HFFc6 (cell line): ENCODE measurements at regions not wholly inside any gene's neighbourhood (a gene's known extent, or its start where the extent isn't known, plus 50 kb on each side); places are given as distances from the start of the nearest gene placed in this dataset.

Experiments used
- DNase-seq: peaks from one replicate; pipeline ENCODE4 v3.0.0-alpha.2; 2018
- H3K27ac Mint-ChIP-seq: 2 replicates; pipeline ENCODE4 v1.8.0; 2020; ENCODE audit warnings: mild to moderate bottlenecking, mixed read lengths
- H3K27me3 Mint-ChIP-seq: 2 replicates; pipeline ENCODE4 v1.8.0; 2021; ENCODE audit warnings: mild to moderate bottlenecking, moderate library complexity, mixed read lengths; ENCODE audit not compliant: insufficient read depth
- H3K36me3 Mint-ChIP-seq: 2 replicates; pipeline ENCODE4 v1.8.0; 2021; ENCODE audit warnings: low read depth, mixed read lengths
- H3K4me1 Mint-ChIP-seq: 2 replicates; pipeline ENCODE4 v1.8.0; 2020; ENCODE audit warnings: low read depth, mixed read lengths
- H3K4me3 Mint-ChIP-seq: 2 replicates; pipeline ENCODE4 v1.8.0; 2020; ENCODE audit warnings: mild to moderate bottlenecking, moderate library complexity, mixed read lengths
- H3K9me3 Mint-ChIP-seq: 2 replicates; pipeline ENCODE4 v1.8.0; 2020; ENCODE audit warnings: mild to moderate bottlenecking, mixed read lengths
- TF ChIP-seq, protein P1 (sequence below): fragments of 200-600 bp; sonication (generic); IDR thresholded peaks from 2 replicates; pipeline ENCODE4 v1.5.0; 2021; ENCODE audit warnings: antibody characterized with exemption, mild to moderate bottlenecking

DNA sequence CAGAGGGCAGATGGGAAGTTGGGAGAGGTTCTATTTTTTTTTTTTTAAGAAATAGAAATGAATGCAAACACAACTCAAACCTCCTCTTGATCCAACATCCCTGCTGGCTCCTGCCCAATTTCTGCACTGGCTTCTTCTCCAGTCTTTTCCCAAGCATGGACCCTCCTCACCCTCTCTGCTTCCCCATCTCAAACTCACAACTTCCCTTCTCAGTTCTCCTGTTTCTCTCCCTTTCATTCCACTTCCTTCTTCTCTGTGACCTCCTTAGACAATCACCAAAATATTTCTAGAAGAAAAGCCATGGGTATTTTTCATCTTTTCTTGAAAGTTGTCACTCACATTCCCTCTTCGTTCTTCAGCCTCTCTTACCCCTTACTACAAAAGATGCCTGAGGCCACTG is 85.2 kb upstream of the VPREB1 start:
- Mint-ChIP-seq H3K4me3 (no peak overlapping the region), H3K36me3 (no peaks in the 10 kb centered on the region), H3K27ac (no peak overlapping the region), H3K27me3 (peaks cover 20% of the 10 kb centered on the region), H3K9me3 (no peaks in the 10 kb centered on the region), H3K4me1 (no peaks in the 10 kb centered on the region)
- DNase-seq = no peak
- TF ChIP-seq, protein P1, sequence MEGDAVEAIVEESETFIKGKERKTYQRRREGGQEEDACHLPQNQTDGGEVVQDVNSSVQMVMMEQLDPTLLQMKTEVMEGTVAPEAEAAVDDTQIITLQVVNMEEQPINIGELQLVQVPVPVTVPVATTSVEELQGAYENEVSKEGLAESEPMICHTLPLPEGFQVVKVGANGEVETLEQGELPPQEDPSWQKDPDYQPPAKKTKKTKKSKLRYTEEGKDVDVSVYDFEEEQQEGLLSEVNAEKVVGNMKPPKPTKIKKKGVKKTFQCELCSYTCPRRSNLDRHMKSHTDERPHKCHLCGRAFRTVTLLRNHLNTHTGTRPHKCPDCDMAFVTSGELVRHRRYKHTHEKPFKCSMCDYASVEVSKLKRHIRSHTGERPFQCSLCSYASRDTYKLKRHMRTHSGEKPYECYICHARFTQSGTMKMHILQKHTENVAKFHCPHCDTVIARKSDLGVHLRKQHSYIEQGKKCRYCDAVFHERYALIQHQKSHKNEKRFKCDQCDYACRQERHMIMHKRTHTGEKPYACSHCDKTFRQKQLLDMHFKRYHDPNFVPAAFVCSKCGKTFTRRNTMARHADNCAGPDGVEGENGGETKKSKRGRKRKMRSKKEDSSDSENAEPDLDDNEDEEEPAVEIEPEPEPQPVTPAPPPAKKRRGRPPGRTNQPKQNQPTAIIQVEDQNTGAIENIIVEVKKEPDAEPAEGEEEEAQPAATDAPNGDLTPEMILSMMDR = no peak

DNA sequence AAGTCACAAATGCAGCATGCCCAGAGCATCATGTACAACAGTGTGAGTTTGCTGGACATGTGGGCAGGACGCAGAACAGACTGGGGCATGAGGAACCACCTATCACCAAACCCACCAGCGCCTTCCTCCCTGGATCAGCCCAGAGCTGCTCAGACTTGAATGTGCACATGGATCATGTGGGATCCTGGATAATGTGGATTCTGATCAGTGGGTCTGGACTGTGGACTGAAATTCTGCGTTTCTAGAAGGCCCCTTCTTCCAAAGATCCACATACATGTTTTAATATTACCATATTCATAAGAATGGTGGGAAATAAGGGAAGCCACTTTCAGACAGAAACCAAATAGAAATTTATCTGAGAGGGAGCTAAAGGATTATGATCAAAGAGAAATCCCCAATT is 85.6 kb upstream of the VPREB1 start:
- Mint-ChIP-seq H3K36me3 (no peaks in the 10 kb centered on the region), H3K4me3 (no peak overlapping the region), H3K4me1 (no peaks in the 10 kb centered on the region), H3K27me3 (peaks cover 17% of the 10 kb centered on the region), H3K27ac (no peak overlapping the region), H3K9me3 (no peaks in the 10 kb centered on the region)
- TF ChIP-seq, protein P1 = no peak
- DNase-seq = no peak

DNA sequence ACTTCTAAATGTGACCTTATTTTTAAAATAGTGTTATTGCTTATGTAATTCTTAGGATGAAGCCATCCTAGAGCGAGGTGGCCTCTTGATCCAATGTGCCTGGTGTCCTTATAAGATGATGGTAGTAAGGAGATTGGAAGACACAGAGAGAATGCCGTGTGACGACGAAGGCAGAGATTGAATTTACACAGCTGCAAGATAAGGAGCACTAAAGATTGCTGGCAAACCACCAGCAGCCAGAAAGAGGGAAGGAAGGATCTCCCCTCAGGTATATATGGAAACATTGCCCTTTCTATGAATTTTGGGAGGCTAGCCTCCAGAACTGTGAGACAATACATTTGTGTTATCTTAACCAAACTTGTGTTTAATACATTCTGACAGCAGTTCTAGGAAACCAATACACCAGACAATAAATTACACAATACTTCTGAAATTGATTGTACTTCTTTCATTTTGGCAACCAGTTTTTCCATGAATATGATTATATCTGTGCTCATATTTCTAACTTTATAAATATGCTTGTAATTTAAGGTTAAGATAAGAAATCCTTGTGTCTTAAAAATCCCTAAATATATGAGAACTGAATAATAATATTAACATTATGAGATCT is 86.3 kb upstream of the VPREB1 start:
- H3K4me1 Mint-ChIP-seq = no peaks in the 10 kb centered on the region
- H3K36me3 Mint-ChIP-seq = no peaks in the 10 kb centered on the region
- no peaks in the 10 kb centered on the region for H3K9me3 Mint-ChIP-seq
- H3K27me3 Mint-ChIP-seq = peaks cover 11% of the 10 kb centered on the region
- TF ChIP-seq, protein P1 = no peak
- no peak for DNase-seq
- no peak overlapping the region for H3K27ac Mint-ChIP-seq
- H3K4me3 Mint-ChIP-seq = no peak overlapping the region

DNA sequence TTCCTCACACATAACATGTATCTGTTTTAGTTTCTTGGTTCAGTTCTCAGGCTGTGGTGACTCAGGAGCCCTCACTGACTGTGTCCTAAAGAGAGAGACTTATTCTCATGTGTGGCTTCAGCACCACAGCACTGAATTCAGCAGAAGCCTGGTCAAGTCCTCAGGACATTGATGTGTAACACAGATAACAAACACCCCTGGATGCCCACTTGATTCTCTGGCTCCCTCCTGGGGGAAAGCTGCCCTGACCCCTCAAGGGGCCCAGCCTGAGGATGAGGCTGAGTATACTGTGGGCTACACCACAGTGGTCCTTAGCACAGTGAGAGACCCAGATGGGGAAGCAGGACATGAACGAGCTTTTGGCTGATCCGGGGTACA is 87.2 kb upstream of the VPREB1 start:
- Mint-ChIP-seq H3K4me3 (no peak overlapping the region), H3K27me3 (peaks cover 7% of the 10 kb centered on the region), H3K4me1 (no peaks in the 10 kb centered on the region), H3K9me3 (no peaks in the 10 kb centered on the region), H3K27ac (no peak overlapping the region), H3K36me3 (no peaks in the 10 kb centered on the region)
- DNase-seq = no peak
- TF ChIP-seq, protein P1 = no peak

DNA sequence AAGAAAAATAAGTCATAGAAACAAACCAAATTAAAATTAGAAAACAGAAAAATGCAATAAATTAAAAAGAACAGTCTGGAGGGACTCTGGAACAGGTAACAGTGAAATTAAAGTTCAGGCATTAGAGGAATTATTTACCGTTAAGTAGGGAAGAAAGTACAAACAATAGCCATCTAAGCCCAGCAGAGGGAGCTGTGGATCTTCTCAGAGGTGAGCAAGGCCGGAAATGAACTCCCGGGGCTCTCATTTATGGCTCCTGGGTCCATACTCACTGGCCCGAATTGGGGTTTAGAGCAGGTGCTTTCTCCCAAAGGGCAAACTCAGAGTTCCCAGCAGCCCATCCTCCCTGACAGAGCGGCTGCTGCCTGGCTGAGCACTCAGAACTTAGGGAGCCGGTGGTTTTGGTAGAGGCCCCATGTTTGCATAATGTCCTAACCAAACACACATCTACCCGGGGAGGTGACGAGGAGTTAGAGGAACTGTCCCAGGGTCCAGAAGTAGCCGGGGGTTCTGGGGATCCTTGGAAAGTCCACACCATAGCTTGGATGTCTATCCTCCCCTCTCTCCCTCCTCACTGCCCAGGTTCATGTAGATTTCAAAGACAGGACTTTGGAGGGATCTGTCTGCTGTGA is 87.8 kb upstream of the VPREB1 start:
- Mint-ChIP-seq H3K36me3 (no peaks in the 10 kb centered on the region), H3K27me3 (peaks cover 3% of the 10 kb centered on the region), H3K27ac (no peak overlapping the region), H3K4me3 (no peak overlapping the region), H3K9me3 (no peaks in the 10 kb centered on the region), H3K4me1 (no peaks in the 10 kb centered on the region)
- DNase-seq = peak; percentile 47
- TF ChIP-seq, protein P1 = peak; percentile 84
